NOMO-1 treated with dmso at 0.1 percent for 144 hours (cell line): ENCODE measurements at regions not wholly inside any gene's neighbourhood (a gene's known extent, or its start where the extent isn't known, plus 50 kb on each side); places are given as distances from the start of the nearest gene placed in this dataset.

Experiments
- DNase-seq: peaks from one replicate; lab custom pipeline; 2025; ENCODE audit not compliant: unreplicated experiment; lab: John Stamatoyannopoulos, UW

- no peak for DNase-seq
Observed at GRCh38 chr4:124372916-124373315, 339.6 kb downstream of the ANKRD50 start.

GRCh38 chr4:124386163-124386562, 326.4 kb downstream of the ANKRD50 start:
- no peak for DNase-seq

GRCh38 chr4:124386648-124387047, 325.9 kb downstream of the ANKRD50 start:
- no peak for DNase-seq

GRCh38 chr4:124389591-124389990, 322.9 kb downstream of the ANKRD50 start:
- DNase-seq: no peak

- DNase-seq: no peak
Observed at GRCh38 chr4:124390861-124391260, 321.7 kb downstream of the ANKRD50 start.

GRCh38 chr4:124396333-124396732, 316.2 kb downstream of the ANKRD50 start:
- DNase-seq: no peak

- DNase-seq: no peak
Observed at GRCh38 chr4:124401606-124402005, 310.9 kb downstream of the ANKRD50 start.

GRCh38 chr4:124409044-124409443, 303.5 kb downstream of the ANKRD50 start:
- DNase-seq: no peak

GRCh38 chr4:124414276-124415040, 298.1 kb downstream of the ANKRD50 start:
- no peak for DNase-seq

GRCh38 chr4:124415146-124415545, 297.4 kb downstream of the ANKRD50 start:
- DNase-seq: no peak

GRCh38 chr4:124417371-124417770, 295.2 kb downstream of the ANKRD50 start:
- no peak for DNase-seq

GRCh38 chr4:124420166-124420695, 292.3 kb downstream of the ANKRD50 start:
- no peak for DNase-seq

GRCh38 chr4:124423160-124423559, 289.4 kb downstream of the ANKRD50 start:
- no peak for DNase-seq

- no peak for DNase-seq
Observed at GRCh38 chr4:124426279-124426678, 286.3 kb downstream of the ANKRD50 start.

- no peak for DNase-seq
Observed at GRCh38 chr4:124427095-124427767, 285.3 kb downstream of the ANKRD50 start.

- no peak for DNase-seq
Observed at GRCh38 chr4:124428648-124429047, 283.9 kb downstream of the ANKRD50 start.

- DNase-seq: no peak
Observed at GRCh38 chr4:124429746-124430250, 282.7 kb downstream of the ANKRD50 start.

GRCh38 chr4:124431653-124432192, 280.8 kb downstream of the ANKRD50 start:
- DNase-seq: no peak

GRCh38 chr4:124432500-124432899, 280.0 kb downstream of the ANKRD50 start:
- DNase-seq: no peak

GRCh38 chr4:124433044-124433443, 279.5 kb downstream of the ANKRD50 start:
- no peak for DNase-seq

GRCh38 chr4:124433500-124433899, 279.0 kb downstream of the ANKRD50 start:
- DNase-seq: no peak
